Peyer's patch (tissue), 4 donors: ENCODE measurements at regions not wholly inside any gene's neighbourhood (a gene's known extent, or its start where the extent isn't known, plus 50 kb on each side); places are given as distances from the start of the nearest gene placed in this dataset.

Source experiments
- DNase-seq, 3 donors: peaks; one replicate each; pipeline ENCODE4 v3.0.0-alpha.2; 2017 to 2019
- H3K27ac ChIP-seq, 4 donors: fragments of 200-600 bp; sonication (generic); one replicate each; pipeline ENCODE4 v1.5.1; 2016 to 2019
- H3K27me3 ChIP-seq, 2 donors: fragments of 200-600 bp; sonication (generic); one replicate each; pipeline ENCODE4 v1.5.1; 2019
- H3K36me3 ChIP-seq, 3 donors: fragments of 200-600 bp; sonication (generic); one replicate each; pipeline ENCODE4 v1.5.1; 2016 to 2019
- H3K4me1 ChIP-seq, 4 donors: fragments of 200-600 bp; sonication (generic); one replicate each; pipeline ENCODE4 v1.5.1; 2016 to 2019
- H3K4me3 ChIP-seq, 4 donors: fragments of 200-600 bp; sonication (generic); 1 replicate in 3 of 4; 2 replicates in 1 of 4; pipeline ENCODE4 v1.5.1; 2016 to 2019; ENCODE audit warnings: mild to moderate bottlenecking in 1 of 4
- H3K9me3 ChIP-seq, 4 donors: fragments of 200-600 bp; sonication (generic); one replicate each; pipeline ENCODE4 v1.5.1; 2016 to 2019; ENCODE audit warnings: mild to moderate bottlenecking in 1 of 4
- POLR2A ChIP-seq, 2 donors: fragments of 450-650 bp; IDR thresholded peaks; one replicate each; pipeline ENCODE4 v1.5.1; 2017; ENCODE audit warnings: antibody characterized with exemption in 2 of 2, mild to moderate bottlenecking in 2 of 2, moderate library complexity in 2 of 2
- TF ChIP-seq, protein P1 (sequence below), 6 experiments: fragments of 450-650 bp in 4 of 6; fragments of 200-600 bp in 2 of 6; sonication (generic) in 1 of 6; IDR thresholded peaks; one replicate each; pipeline ENCODE4 v1.5.1; 2017 to 2019; ENCODE audit warnings: antibody characterized with exemption in 6 of 6, mild to moderate bottlenecking in 3 of 6, moderate library complexity in 1 of 6

DNA sequence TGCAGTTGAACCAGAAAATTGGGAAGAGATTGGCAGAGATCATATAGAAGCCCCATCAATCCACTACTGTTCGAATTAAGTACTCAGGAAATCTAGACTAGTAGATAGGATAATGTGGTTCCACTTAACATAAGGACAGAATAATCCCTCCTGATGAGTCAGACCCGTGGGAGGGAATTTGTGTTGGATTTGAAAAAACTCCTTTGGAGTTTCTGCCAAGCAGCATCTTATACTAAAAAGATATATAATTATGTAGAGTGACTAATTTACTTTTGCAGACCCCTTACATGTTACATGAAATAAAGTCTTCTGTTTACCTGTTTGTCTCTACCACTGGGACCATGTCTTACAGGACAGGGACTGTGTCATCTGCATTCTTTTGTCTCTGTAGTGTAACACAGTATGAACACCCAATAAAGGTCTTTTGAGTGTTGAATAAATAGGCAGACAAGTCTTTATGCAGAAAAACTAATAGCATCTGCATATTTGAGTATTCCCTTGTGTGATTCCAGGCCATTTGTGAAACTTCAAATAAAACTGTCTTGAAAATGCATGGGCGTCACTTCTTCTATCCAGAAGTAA lies 122.6 kb upstream of the DNAJC10 start:
- Histone ChIP-seq H3K9me3 (no peaks in the 10 kb centered on the region), H3K27ac (no peak overlapping the region), H3K36me3 (no peaks in the 10 kb centered on the region), H3K4me3 (no peak overlapping the region), H3K4me1 (no peaks in the 10 kb centered on the region), H3K27me3 (no peaks in the 10 kb centered on the region)
- no peak for TF ChIP-seq POLR2A (IDR thresholded peaks at IDR 0.05)
- TF ChIP-seq, protein P1, sequence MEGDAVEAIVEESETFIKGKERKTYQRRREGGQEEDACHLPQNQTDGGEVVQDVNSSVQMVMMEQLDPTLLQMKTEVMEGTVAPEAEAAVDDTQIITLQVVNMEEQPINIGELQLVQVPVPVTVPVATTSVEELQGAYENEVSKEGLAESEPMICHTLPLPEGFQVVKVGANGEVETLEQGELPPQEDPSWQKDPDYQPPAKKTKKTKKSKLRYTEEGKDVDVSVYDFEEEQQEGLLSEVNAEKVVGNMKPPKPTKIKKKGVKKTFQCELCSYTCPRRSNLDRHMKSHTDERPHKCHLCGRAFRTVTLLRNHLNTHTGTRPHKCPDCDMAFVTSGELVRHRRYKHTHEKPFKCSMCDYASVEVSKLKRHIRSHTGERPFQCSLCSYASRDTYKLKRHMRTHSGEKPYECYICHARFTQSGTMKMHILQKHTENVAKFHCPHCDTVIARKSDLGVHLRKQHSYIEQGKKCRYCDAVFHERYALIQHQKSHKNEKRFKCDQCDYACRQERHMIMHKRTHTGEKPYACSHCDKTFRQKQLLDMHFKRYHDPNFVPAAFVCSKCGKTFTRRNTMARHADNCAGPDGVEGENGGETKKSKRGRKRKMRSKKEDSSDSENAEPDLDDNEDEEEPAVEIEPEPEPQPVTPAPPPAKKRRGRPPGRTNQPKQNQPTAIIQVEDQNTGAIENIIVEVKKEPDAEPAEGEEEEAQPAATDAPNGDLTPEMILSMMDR (IDR thresholded peaks at IDR 0.05), result no peak
- no peak for DNase-seq

DNA sequence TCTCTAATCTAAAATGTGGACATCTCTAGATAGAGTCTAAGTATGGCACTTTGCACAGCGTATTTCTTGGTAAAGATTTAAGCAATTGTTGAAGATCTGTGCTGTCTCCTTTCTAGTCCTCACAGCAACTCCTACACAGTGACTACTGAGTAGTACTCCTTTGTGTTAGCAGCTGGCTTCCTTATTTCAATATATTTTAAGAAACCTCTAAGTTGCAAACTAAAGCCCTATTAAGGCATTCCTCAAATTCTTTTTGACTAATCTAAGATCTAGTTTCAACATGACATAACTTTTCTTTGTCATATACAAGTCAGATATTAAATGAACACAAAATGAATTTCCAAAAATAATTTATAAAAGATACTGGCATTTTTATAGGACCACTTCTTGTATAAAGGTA lies 121.8 kb upstream of the DNAJC10 start:
- H3K27ac ChIP-seq, result no peak overlapping the region
- no peak for TF ChIP-seq POLR2A (IDR thresholded peaks at IDR 0.05)
- TF ChIP-seq, protein P1 (IDR thresholded peaks at IDR 0.05), result no peak
- H3K36me3 ChIP-seq, result no peaks in the 10 kb centered on the region

GRCh38 chr2:182595650-182596049 lies 120.4 kb upstream of the DNAJC10 start:
- Histone ChIP-seq H3K36me3 (no peaks in the 10 kb centered on the region), H3K4me1 (no peaks in the 10 kb centered on the region), H3K9me3 (no peaks in the 10 kb centered on the region), H3K4me3 (no peak overlapping the region), H3K27me3 (no peaks in the 10 kb centered on the region), H3K27ac (no peak overlapping the region)
- TF ChIP-seq, protein P1 (IDR thresholded peaks at IDR 0.05), result no peak
- no peak for TF ChIP-seq POLR2A (IDR thresholded peaks at IDR 0.05)
- DNase-seq, result no peak

More for the DNA sequence above, 121.8 kb upstream of the DNAJC10 start:
- Histone ChIP-seq H3K4me3 (no peak overlapping the region), H3K9me3 (no peaks in the 10 kb centered on the region), H3K27me3 (no peaks in the 10 kb centered on the region), H3K4me1 (no peaks in the 10 kb centered on the region)
- DNase-seq, result no peak

DNA sequence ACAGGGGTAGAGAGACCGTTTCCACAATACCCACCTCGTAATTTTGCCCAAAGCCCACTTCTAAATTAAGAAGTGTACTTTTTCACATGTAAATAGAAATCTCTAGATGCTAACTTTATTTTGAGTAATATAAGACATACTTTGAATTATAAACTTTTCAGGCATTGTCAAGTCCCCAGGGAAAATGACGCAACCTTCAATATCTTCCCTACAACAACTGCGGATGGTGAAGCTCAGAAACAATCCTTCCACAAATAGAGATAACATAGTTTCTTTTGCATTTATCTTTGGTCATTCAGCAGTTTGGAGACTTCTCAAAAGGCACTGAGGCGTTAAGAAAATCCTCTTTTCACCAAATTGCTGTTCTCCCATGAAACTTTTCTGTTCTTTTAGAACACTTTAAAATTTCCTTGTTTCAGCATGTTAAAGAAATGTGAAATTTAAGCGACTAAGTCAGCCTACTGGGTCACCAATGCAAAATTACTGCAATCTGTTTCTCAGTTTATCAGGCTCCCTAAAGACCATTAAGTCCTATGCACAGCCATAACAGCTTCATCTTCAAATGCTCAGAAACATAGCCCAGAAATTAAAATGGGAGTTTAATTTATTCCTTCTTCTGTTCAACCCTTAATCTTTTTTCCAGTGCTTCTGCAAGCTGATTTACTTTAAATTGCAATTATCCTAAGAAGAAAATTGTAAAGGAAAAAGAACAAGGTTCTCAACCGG lies 118.3 kb upstream of the DNAJC10 start:
- H3K9me3 ChIP-seq, result no peaks in the 10 kb centered on the region
- H3K27ac ChIP-seq, result no peak overlapping the region
- TF ChIP-seq POLR2A (IDR thresholded peaks at IDR 0.05), result no peak
- TF ChIP-seq, protein P1 (IDR thresholded peaks at IDR 0.05), result no peak
- no peak overlapping the region for H3K4me3 ChIP-seq
- no peaks in the 10 kb centered on the region for H3K4me1 ChIP-seq
- H3K36me3 ChIP-seq, result no peaks in the 10 kb centered on the region
- no peak for DNase-seq
- no peaks in the 10 kb centered on the region for H3K27me3 ChIP-seq

DNA sequence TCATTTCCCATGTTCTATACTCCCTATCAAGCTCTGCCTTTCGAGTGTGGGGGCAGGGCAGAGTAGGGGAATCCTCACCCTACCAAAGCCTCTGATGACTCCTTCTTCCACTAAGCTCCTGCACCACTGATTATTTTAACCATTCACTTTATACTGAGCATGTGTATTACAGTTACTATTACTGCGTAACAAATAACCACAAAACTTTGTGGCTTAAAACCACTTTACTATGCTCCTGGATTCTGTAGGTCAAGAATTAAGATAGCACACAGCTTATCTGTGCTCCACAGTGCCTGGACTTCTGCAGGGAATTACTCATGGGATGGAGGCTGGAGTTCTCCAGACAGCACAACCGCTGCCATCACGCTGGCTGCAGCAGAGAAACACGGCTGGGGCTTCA lies 117.4 kb upstream of the DNAJC10 start:
- no peak overlapping the region for H3K27ac ChIP-seq
- no peaks in the 10 kb centered on the region for H3K4me1 ChIP-seq
- H3K4me3 ChIP-seq, result no peak overlapping the region
- no peaks in the 10 kb centered on the region for H3K27me3 ChIP-seq
- TF ChIP-seq, protein P1 (IDR thresholded peaks at IDR 0.05), result no peak
- TF ChIP-seq POLR2A (IDR thresholded peaks at IDR 0.05), result no peak
- DNase-seq, result no peak
- H3K9me3 ChIP-seq, result no peaks in the 10 kb centered on the region
- no peaks in the 10 kb centered on the region for H3K36me3 ChIP-seq
